ENCODE measurements at regions not wholly inside any gene's neighbourhood (a gene's known extent, or its start where the extent isn't known, plus 50 kb on each side); places are given as distances from the start of the nearest gene placed in this dataset.

- no peak for TF ChIP-seq EZH2phosphoT487 (IDR thresholded peaks at IDR 0.05; ENCODE audit: low read length)
- TF ChIP-seq CTCF (IDR thresholded peaks at IDR 0.05; ENCODE audit: low read length): no peak
- TF ChIP-seq EZH2 (optimal IDR thresholded peaks at IDR 0.05; ENCODE audit: low read depth, low read length): no peak
Measured at GRCh38 chr9:88076286-88077070, 61.8 kb downstream of the SPATA31C2 start.

Data from MM.1S (cell line).